Spleen (tissue), 7 donors: ENCODE measurements at regions not wholly inside any gene's neighbourhood (a gene's known extent, or its start where the extent isn't known, plus 50 kb on each side); places are given as distances from the start of the nearest gene placed in this dataset.

ENCODE experiments used
- POLR2A ChIP-seq, 3 donors: fragments of 450-650 bp; IDR thresholded peaks; one replicate each; pipeline ENCODE4 v1.5.1; 2017; ENCODE audit warnings: antibody characterized with exemption in 3 of 3, mild to moderate bottlenecking in 1 of 3
- POLR2AphosphoS5 ChIP-seq, 3 donors: sonication (generic); formaldehyde crosslinking; IDR thresholded peaks; one replicate each; pipeline ENCODE4 v1.5.1; 2017; ENCODE audit warnings: antibody characterized with exemption in 3 of 3
- TF ChIP-seq, protein P1 (sequence below), 11 experiments: fragments of 200-600 bp in 7 of 11; fragments of 450-650 bp in 4 of 11; sonication (generic) in 4 of 11; IDR thresholded peaks in 8 of 11; conservative IDR thresholded peaks in 3 of 11; 1 replicate in 7 of 11; 2 replicates in 4 of 11; pipeline versions ENCODE4 v1.4.0 to v1.8.0; 2016 to 2021; ENCODE audit warnings: antibody characterized with exemption in 11 of 11, inconsistent platforms in 4 of 11, mild to moderate bottlenecking in 1 of 11
- donor health status: DM: no; HTN: no; CAD: no; lungs with moderate emphysema.
- donor health status: DM: no; HTN: no; CAD: no.
- donor health status: DM: no; HTN: no; CAD: no.

DNA sequence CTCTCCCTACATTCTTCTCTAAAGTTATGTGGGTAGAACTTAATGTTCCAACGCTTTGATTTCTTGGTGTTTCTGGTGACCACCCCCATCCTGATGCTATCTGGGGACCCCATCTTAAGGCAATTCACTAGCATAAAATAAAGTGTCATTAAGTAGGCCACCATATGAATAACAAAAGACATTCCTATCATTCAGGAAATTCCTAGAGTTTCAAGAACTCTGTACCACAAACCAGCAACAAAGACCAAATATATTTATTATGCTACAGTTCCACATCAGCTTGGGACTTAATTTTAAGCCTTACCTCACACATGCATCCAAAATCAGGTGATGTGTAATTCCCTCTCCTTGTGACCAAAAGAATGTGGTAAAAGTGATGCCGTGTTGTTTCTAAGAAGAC lies 254.6 kb upstream of the LRRC4C start:
- TF ChIP-seq, protein P1, sequence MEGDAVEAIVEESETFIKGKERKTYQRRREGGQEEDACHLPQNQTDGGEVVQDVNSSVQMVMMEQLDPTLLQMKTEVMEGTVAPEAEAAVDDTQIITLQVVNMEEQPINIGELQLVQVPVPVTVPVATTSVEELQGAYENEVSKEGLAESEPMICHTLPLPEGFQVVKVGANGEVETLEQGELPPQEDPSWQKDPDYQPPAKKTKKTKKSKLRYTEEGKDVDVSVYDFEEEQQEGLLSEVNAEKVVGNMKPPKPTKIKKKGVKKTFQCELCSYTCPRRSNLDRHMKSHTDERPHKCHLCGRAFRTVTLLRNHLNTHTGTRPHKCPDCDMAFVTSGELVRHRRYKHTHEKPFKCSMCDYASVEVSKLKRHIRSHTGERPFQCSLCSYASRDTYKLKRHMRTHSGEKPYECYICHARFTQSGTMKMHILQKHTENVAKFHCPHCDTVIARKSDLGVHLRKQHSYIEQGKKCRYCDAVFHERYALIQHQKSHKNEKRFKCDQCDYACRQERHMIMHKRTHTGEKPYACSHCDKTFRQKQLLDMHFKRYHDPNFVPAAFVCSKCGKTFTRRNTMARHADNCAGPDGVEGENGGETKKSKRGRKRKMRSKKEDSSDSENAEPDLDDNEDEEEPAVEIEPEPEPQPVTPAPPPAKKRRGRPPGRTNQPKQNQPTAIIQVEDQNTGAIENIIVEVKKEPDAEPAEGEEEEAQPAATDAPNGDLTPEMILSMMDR (IDR thresholded peaks at IDR 0.05 in 8 of 11, conservative IDR thresholded peaks at IDR 0.05 in 3 of 11), result no peak
- no peak for TF ChIP-seq POLR2AphosphoS5 (IDR thresholded peaks at IDR 0.05)
- TF ChIP-seq POLR2A (IDR thresholded peaks at IDR 0.05), result no peak
